Gastroesophageal sphincter (tissue), 4 donors: ENCODE measurements at regions not wholly inside any gene's neighbourhood (a gene's known extent, or its start where the extent isn't known, plus 50 kb on each side); places are given as distances from the start of the nearest gene placed in this dataset.

Experiments
- ATAC-seq: fragments of 150-250 bp; one replicate; pipeline ENCODE4 v1.9.1; 2016; ENCODE audit warnings: mild to moderate bottlenecking, moderate library complexity
- H3K27ac ChIP-seq, 4 donors: fragments of 200-600 bp; sonication (generic) in 3 of 4; 1 replicate in 3 of 4; 2 replicates in 1 of 4; pipeline ENCODE4 v1.5.1; 2016 to 2019
- H3K27me3 ChIP-seq: fragments of 200-600 bp; sonication (generic); one replicate; pipeline ENCODE4 v1.5.1; 2019
- H3K36me3 ChIP-seq, 2 donors: fragments of 200-600 bp; sonication (generic); one replicate each; pipeline ENCODE4 v1.5.1; 2019; ENCODE audit warnings: control low read depth in 1 of 2
- H3K4me1 ChIP-seq, 3 donors: fragments of 200-600 bp; sonication (generic); 1 replicate in 2 of 3; 2 replicates in 1 of 3; pipeline ENCODE4 v1.5.1; 2016 to 2019; ENCODE audit warnings: control low read depth in 2 of 3
- H3K4me3 ChIP-seq, 2 donors: fragments of 200-600 bp; sonication (generic); one replicate each; pipeline ENCODE4 v1.5.1; 2019; ENCODE audit warnings: mild to moderate bottlenecking in 1 of 2, moderate library complexity in 1 of 2
- H3K9me3 ChIP-seq, 3 donors: fragments of 200-600 bp; sonication (generic); one replicate each; pipeline ENCODE4 v1.5.1; 2017 to 2019; ENCODE audit warnings: control low read depth in 2 of 3
- EP300 ChIP-seq: sonication (generic); formaldehyde crosslinking; IDR thresholded peaks from one replicate; pipeline ENCODE4 v1.6.1; 2017; ENCODE audit warnings: antibody characterized with exemption, mild to moderate bottlenecking
- POLR2A ChIP-seq, 2 donors: fragments of 450-650 bp; IDR thresholded peaks; one replicate each; pipeline ENCODE4 v1.6.1; 2017; ENCODE audit warnings: antibody characterized with exemption in 2 of 2, mild to moderate bottlenecking in 2 of 2, moderate library complexity in 1 of 2
- POLR2AphosphoS5 ChIP-seq: sonication (generic); formaldehyde crosslinking; IDR thresholded peaks from one replicate; pipeline ENCODE4 v1.6.1; 2017; ENCODE audit warnings: antibody characterized with exemption
- WGBS, 2 donors: methylation state at CpG; one replicate each; pipeline ENCODE4 v1.1.5; 2018; ENCODE audit warnings: low coverage in 1 of 2; 5-methylcytosine and 5-hydroxymethylcytosine counted together
- TF ChIP-seq, protein P1 (sequence below), 4 experiments: fragments of 200-600 bp in 2 of 4; fragments of 450-650 bp in 2 of 4; sonication (generic) in 1 of 4; IDR thresholded peaks; one replicate each; pipeline ENCODE4 v1.5.1; 2017 to 2019; ENCODE audit warnings: antibody characterized with exemption in 4 of 4, mild to moderate bottlenecking in 2 of 4, moderate library complexity in 2 of 4

DNA sequence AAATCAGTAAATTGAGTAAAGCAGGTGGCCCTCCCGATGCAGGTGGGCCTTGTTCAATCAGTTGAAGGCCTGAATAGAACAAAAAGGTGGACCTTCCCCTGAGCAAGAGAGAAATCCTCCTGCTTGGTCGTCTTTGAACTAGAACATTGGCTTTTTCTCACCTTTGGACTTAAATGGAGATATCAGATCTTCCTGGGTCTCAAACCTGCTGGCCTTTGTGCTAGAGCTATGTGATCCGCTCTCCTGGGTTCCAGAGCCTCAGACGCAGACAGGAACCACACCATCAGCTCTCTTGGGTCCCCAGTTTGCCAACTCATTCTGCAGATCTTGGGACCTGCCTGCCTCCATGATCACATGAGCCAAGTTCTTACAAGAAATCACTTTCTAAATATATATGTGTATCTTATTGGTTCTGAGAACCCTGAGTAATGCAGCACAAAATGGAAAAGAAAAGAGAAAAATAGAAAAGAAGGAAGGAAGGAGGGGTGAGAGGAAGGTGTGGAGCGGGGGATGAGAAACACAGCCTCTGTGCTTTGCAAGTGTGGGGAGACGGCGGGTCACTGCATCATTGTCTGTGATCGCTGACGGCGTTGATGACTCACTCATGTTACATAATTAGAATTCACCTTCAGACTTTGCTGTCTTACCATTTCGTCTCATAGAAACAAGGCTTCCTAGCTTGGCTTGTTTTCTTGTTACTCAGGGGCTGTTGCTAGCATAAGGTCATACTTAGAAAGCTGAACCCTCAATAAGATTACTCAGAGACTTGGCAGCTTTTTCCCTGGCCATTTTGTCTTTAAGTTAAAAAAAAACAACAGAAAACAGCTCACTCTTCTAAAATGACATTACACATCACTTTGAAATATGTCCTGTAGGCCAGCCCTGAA is 85.7 kb upstream of the NEDD9 start:
- TF ChIP-seq POLR2A (IDR thresholded peaks at IDR 0.05) = no peak
- TF ChIP-seq POLR2AphosphoS5 = peak; percentile 53
- no peak for TF ChIP-seq EP300
- TF ChIP-seq, protein P1, sequence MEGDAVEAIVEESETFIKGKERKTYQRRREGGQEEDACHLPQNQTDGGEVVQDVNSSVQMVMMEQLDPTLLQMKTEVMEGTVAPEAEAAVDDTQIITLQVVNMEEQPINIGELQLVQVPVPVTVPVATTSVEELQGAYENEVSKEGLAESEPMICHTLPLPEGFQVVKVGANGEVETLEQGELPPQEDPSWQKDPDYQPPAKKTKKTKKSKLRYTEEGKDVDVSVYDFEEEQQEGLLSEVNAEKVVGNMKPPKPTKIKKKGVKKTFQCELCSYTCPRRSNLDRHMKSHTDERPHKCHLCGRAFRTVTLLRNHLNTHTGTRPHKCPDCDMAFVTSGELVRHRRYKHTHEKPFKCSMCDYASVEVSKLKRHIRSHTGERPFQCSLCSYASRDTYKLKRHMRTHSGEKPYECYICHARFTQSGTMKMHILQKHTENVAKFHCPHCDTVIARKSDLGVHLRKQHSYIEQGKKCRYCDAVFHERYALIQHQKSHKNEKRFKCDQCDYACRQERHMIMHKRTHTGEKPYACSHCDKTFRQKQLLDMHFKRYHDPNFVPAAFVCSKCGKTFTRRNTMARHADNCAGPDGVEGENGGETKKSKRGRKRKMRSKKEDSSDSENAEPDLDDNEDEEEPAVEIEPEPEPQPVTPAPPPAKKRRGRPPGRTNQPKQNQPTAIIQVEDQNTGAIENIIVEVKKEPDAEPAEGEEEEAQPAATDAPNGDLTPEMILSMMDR (IDR thresholded peaks at IDR 0.05) = no peak
- peak; percentile 86 for ATAC-seq
- H3K27me3 ChIP-seq = no peaks in the 10 kb centered on the region
- no peak overlapping the region for H3K4me3 ChIP-seq
- peaks cover 0 to 17% (median 5%) of the 10 kb centered on the region in 3 donors for H3K4me1 ChIP-seq
- 18 to 47% methylated on average over 8 to 10 of the region's 11 CpGs for WGBS, 2 donors
- H3K9me3 ChIP-seq = no peaks in the 10 kb centered on the region
- no peaks in the 10 kb centered on the region for H3K36me3 ChIP-seq
- peak overlapping the region in 3 of 4 donors; percentile 17 to 73 (median 53) for H3K27ac ChIP-seq

DNA sequence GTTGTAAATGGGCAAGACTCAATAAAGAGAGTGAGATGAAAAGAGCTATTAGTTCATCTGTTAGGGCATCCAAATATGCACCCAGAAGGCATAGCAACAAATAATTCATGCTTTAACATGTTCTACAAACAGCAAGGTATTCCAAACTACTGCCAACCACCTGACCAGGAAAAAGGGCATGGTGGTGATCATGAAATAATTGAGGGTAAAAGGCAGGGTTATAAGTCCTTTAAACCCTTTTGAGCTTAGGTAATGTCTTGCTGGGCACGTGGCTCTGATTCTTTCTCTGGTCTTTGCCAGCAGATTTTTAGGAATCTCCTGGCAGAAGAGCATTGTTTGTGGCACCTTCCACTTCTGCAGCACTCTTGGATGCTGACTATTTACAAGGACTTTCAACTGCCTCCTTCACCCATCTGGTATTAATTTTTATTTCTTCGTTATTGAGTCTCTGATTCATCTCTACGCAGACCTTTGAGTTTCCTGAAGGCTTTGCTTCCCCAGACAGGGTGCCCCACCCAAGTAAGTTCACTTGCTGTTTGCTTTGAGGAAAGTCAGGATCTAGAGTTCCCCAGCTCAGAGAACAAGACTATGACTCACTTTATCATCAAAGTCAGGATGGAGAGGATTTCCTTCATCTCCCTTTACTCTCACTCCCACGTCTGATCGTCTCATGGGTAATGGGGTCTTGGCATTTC is 83.4 kb upstream of the NEDD9 start:
- no peaks in the 10 kb centered on the region for H3K36me3 ChIP-seq
- no peaks in the 10 kb centered on the region for H3K9me3 ChIP-seq
- ATAC-seq = peak; percentile 59
- peak overlapping the region in 2 of 4 donors; percentile 23 to 73 for H3K27ac ChIP-seq
- H3K4me1 ChIP-seq = peaks cover 0 to 17% (median 5%) of the 10 kb centered on the region in 3 donors
- H3K4me3 ChIP-seq = no peak overlapping the region
- H3K27me3 ChIP-seq = no peaks in the 10 kb centered on the region
- 50 to 65% methylated on average over 1 to 4 of the region's 5 CpGs for WGBS, 2 donors
- TF ChIP-seq, protein P1 (IDR thresholded peaks at IDR 0.05) = no peak
- TF ChIP-seq POLR2AphosphoS5 (no peak), POLR2A (IDR thresholded peaks at IDR 0.05) (no peak), EP300 (no peak)

DNA sequence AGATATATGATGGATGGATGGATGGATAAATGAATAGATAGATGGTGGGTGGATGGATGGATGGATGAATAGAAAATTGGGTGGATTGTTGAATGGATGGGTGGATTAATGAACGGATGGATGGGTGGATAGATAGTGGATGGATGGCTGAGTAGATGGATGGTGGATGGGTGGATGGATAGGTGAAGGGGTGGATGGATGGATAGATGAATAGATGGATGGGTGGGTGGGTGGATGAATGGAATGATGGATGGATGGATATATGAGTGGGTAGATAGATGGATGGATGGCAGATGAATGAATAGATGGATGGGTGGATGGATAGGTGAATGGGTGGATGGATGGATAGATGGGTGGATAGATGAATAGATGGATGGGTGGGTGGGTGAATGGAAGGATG is 80.7 kb upstream of the NEDD9 start:
- Histone ChIP-seq H3K4me1 (peaks cover 0 to 6% (median 4%) of the 10 kb centered on the region in 3 donors), H3K27me3 (no peaks in the 10 kb centered on the region), H3K36me3 (no peaks in the 10 kb centered on the region), H3K9me3 (no peaks in the 10 kb centered on the region), H3K27ac (no peak overlapping the region), H3K4me3 (no peak overlapping the region)
- no peak for ATAC-seq
- WGBS, 2 donors = 82 to 100% methylated on average over 1 of the region's 1 CpG
- TF ChIP-seq EP300 (no peak), POLR2A (IDR thresholded peaks at IDR 0.05) (no peak), POLR2AphosphoS5 (no peak)
- TF ChIP-seq, protein P1 (IDR thresholded peaks at IDR 0.05) = no peak

DNA sequence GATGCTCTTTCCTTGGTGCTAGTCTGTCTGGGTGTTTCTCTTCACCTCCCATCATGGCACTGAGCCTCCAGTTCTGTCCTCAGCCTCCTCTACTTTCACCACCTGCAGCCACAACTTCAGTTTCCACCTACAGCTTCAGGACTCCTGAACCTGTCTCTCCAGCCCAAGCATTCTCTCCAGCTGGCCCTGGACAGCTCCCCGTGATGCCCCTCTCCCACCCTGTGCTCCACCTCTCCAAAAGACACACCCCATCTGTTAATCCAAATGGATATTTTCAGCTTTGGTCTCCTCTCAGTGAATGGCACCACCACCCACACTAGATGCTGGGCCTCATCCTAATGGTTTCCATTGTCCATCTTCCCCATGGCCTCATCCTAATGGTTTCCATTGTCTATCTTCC is 79.5 kb upstream of the NEDD9 start:
- TF ChIP-seq EP300 = no peak
- TF ChIP-seq, protein P1 (IDR thresholded peaks at IDR 0.05) = no peak
- TF ChIP-seq POLR2AphosphoS5 = no peak
- no peak for TF ChIP-seq POLR2A (IDR thresholded peaks at IDR 0.05)
- WGBS, 2 donors = 100% methylated on average over 1 of the region's 1 CpG; no CpG with 5 or more reads in 1 of the 2 donors
- no peaks in the 10 kb centered on the region for H3K9me3 ChIP-seq

More for the DNA sequence above, 79.5 kb upstream of the NEDD9 start:
- Histone ChIP-seq H3K36me3 (no peaks in the 10 kb centered on the region), H3K27ac (no peak overlapping the region), H3K27me3 (no peaks in the 10 kb centered on the region), H3K4me1 (no peaks in the 10 kb centered on the region), H3K4me3 (no peak overlapping the region)
- ATAC-seq = no peak
